Stimulated activated CD4-positive, alpha-beta T cell treated with anti-CD3 and anti-CD28 coated beads, Interleukin-15, amount 100 ng/mL, for 48 hours (primary cell): ENCODE measurements at regions not wholly inside any gene's neighbourhood (a gene's known extent, or its start where the extent isn't known, plus 50 kb on each side); places are given as distances from the start of the nearest gene placed in this dataset.
"Not testable (repeated sequence)": the region's sequence is repeated elsewhere in the genome, so short reads cannot be mapped to it uniquely, and the experiment has no call there.

Experiments
- DNase-seq, 2 donors: peaks; one replicate each; pipeline ENCODE4 v3.0.0-alpha.2; 2020; ENCODE audit warnings: low read depth in 2 of 2

- no peak for DNase-seq
Observed at GRCh38 chr17:70278844-70279462, 109.6 kb downstream of the KCNJ2 start.

DNA sequence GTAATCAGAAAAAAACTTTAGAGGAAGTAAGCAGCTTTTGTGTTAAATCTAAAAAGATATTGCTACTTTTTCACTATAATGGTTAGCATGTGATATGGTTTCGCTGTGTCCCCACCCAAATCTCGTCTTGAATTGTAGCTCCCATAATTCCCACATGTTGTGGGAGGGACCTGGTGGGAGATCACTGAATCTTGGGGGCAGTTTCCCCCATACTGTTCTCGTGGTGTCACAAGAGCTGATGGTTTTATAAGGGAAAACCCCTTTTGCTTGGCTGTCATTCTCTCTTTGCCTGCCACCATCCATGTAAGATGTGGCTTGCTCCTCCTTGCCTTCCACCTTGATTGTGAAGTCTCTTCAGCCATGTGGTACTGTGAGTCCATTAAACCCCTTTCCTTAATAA, 117.1 kb downstream of the KCNJ2 start:
- no peak for DNase-seq

DNA sequence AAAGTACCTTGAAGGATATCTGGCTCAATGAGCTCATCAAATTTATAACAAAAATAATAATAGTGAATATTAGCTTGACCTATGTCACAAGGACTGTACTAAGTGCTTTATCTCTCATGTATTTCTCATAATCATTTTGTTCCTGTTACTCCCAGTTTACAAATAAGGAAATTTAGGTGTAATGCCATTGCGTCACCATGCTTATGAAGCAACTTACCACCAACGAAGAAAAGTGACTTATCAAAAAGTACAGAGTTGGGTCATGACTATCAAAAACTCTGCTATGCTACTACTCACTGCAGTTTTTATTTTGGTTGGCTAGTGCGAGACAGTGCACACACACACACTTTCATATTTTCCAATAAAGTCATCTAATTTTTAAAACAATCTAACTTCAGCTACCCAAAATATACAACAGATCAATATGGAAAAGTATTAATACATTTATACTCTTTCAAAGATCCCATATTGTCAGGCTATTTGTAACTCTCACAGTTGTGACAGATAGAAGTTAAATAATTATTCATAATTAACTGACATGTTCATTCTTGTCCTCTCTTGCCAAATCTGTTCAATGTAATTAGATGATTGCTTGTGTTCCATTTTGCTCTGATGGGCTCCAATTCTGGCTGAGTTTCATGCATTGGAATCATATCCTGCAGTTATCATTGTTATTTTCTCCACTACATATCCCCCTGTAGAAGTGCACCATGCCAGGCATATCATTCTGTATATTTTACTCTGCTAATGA, 119.4 kb downstream of the KCNJ2 start:
- no peak for DNase-seq

GRCh38 chr17:70290770-70291169, 121.4 kb downstream of the KCNJ2 start:
- DNase-seq: no peak

GRCh38 chr17:70292366-70292765, 123.0 kb downstream of the KCNJ2 start:
- DNase-seq: no peak

GRCh38 chr17:70293564-70294310, 124.4 kb downstream of the KCNJ2 start:
- not testable (repeated sequence) for DNase-seq

- DNase-seq: no peak
Observed at GRCh38 chr17:70295329-70295728, 126.0 kb downstream of the KCNJ2 start.

DNA sequence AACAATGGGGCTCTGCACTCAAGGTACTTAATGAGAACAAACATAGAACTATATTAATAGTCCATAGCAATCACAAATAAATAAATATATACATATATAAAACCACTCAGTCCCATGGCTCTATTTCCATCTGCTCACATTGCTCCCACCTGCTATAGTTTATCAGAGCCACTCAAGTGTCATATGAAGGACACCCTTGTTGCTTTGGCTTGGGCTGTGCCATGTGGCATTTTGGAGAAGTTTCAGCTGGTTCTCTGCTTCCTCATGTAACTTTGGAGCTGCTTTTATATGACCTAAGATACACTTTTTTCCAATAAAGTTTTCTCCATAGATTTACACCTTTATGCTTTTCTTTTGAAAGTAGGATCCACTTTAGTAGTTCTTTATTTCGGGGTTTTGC, 126.4 kb downstream of the KCNJ2 start:
- DNase-seq: no peak

- no peak for DNase-seq
Observed at GRCh38 chr17:70296456-70296855, 127.1 kb downstream of the KCNJ2 start.

- DNase-seq: no peak
Observed at GRCh38 chr17:70297397-70297796, 128.1 kb downstream of the KCNJ2 start.

- no peak for DNase-seq
Observed at GRCh38 chr17:70298929-70299531, 129.7 kb downstream of the KCNJ2 start.

DNA sequence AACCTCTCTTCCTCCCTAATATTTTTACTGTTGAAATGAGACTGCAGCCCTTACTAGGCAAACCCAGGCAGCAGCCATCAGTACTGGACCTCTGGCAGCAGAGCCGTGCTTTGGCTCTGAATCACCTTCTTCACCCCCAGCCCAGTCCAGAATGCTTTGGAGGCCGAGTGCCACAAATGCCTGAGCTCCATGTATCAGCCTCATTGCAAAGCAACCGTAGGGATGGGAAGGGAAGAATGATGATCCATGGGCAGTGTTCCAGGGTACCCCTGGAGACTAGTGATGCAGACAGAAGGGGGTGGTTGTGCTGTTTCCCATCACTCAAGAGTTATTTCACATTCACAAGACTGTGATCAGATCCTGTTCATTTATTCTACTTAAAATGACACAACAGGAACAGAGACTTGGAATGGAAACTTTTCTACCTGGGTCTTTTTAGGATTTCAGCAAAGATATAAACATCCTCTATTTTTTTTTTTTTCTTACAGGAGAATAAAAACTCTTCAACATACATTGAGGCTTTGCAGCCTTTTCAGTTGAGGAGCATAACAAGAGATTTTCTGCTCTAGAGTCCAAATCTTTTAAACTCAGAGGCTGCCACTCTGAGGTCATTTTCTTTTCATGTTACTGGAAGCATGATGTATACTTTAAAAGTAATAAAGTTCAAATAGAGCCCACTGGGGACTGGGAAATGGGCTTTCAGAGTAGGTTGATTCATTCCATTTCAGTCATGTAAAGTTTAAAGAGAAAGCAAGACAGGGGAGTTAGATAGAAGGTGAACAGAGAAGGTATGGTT, 138.3 kb downstream of the KCNJ2 start:
- DNase-seq: no peak

DNA sequence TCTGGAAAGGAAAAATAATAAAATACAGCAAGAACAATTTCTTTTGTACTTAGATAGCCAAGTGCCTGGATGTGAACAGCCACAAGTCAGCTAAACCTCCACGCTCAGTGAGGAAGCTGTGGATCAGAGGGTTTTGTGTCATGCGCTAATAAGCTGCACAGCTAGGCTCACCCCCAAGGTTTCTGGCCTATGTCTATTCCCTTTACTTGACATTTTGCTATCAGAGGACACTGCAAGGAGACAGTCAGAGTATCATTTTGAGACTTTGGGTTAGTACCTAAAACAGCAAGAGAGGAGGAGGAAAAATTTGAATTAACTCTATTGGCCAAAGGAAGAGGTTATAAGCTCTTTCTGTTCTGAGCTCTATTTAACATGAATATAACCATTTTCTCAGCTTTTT, 139.3 kb downstream of the KCNJ2 start:
- DNase-seq: no peak

DNA sequence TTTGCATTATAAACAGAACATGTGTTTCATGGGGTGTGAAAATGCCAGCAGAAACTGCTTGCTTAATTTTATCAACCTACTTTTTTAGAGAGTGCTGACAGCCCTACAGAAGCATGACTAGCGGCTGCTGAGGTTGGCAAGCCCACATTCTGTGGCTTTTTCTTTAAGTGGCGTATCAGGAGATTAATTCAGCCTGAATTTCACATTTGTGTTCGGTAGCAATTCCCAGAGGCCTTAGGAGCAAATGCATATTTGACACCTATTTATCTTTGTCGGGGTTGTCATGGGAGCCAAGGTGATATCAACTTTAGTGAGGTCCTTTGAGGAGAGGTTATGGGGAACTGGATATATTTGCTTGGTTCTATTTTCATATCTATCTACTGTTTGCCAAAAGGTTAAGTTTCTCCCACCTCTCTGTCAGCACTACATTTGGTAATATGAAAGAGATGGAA, 140.9 kb downstream of the KCNJ2 start:
- DNase-seq: no peak

DNA sequence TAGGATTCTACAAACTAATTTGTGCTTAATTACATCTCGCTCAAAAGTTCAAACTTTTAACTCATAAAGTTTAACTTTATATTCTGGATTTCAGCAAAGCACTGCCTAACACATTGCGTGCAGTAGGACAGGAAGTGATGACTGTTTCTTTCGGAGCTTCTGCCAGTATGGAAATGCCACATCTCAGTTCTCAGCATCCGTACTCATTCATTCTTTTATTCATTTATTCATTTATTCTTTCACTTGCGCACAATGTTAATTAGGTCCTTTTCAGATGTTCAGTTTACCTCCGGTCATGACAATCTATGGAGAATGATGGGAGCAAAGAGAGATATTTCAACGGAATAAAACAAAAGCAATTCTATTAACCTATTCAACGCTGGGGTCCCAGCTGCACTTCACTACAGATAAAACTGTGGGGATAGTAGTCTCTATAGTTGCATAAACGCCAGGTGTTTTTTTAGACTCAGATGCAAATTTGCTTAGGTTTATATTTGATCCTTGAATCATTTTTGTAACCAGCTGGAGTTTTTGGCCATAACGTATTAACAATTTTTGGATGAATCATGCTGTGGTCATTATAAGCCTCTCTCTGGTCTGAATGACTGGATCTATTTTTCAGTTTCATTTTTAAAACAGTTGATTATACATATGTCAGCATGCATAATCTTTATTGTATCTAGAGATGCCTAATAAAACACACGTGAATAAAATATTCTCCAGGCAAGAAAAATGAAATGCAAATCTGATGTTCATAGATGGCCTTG, 143.9 kb downstream of the KCNJ2 start:
- DNase-seq: no peak

GRCh38 chr17:70314096-70314495, 144.8 kb downstream of the KCNJ2 start:
- DNase-seq: no peak

DNA sequence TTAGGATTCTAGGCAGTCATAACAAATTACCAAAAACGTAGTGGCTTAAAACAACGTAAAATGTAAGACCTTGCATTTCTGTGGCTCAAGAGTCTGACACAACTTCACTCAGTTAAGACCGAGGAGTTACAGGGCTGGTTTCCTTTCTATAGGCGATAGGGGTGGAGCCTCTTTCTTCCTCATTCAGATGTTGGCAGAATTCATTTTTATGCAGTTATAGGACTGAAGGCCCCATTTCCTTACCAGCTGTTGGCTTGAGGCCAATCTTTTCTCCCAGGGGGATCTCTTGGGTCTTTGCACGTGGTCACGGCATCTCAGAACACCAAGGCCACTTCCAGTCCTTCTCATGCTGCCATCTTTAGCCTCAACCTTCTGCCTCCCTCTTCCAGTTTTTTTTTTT, 145.2 kb downstream of the KCNJ2 start:
- no peak for DNase-seq

DNA sequence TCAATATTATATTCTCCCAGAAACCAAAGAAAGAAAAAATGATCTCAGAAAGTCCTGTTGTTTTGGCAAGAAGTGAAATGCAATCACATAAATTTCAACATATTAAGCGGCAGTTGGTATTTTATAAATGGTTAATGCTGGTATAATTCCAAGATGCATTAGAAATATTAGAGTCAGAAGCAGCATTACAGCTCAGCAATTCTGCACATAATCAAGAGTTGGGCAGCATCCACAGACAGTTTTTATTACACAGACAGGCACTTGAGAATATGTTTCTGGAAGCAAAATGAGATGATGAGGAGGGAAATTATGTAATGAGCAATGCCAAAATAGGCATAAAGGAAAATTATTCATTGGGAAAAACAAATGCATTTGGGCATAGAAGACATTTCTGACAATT, 148.1 kb downstream of the KCNJ2 start:
- DNase-seq: no peak

DNA sequence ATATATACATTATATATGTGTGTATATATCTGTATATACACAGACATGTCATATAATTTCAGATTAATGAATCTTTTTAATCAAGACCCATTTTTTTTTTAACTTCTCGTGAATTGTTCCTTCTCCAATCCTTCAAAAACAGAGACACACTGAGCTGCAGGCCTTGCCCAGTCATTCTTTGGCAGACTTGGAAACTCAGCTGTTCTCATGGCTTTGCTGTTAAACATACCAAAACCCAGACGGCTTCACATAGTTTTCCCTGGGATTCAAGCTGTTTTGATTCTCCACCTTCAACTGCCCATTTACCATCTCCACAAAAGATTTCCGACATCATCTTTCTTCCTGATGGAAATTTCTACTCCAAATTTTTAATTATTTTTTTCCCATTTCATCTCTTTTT, 148.7 kb downstream of the KCNJ2 start:
- no peak for DNase-seq

GRCh38 chr17:70319516-70319915, 150.2 kb downstream of the KCNJ2 start:
- DNase-seq: no peak
